Keratinocyte (primary cell): ENCODE measurements at regions not wholly inside any gene's neighbourhood (a gene's known extent, or its start where the extent isn't known, plus 50 kb on each side); places are given as distances from the start of the nearest gene placed in this dataset.
"Not testable (repeated sequence)": the region's sequence is repeated elsewhere in the genome, so short reads cannot be mapped to it uniquely, and the experiment has no call there.

Experiments
- DNase-seq: peaks from one replicate; pipeline ENCODE4 v3.0.0-alpha.2; 2011; ENCODE audit warnings: low read depth, missing footprints, low spot score
- FAIRE-seq: peaks from 2 replicates; lab custom pipeline; 2011; peaks lifted over from hg19 to GRCh38; lab: Jason Lieb, UNC
- H2AFZ ChIP-seq: 2 replicates; pipeline ENCODE4 v1.6.0; 2012; ENCODE audit warnings: low read length, control low read depth, inconsistent platforms; ENCODE audit not compliant: control insufficient read depth
- H3K27ac ChIP-seq: 2 replicates; pipeline ENCODE4 v1.5.1; 2011; ENCODE audit warnings: low read length; ENCODE audit not compliant: control insufficient read depth, insufficient read depth
- H3K27me3 ChIP-seq: 3 replicates; pipeline ENCODE4 v1.6.0; 2011; ENCODE audit warnings: low read length; ENCODE audit not compliant: control insufficient read depth, insufficient read depth; ENCODE audit errors: extremely low read depth
- H3K36me3 ChIP-seq, 2 experiments: 2 replicates in 1 of 2; 3 replicates in 1 of 2; pipeline ENCODE4 v1.5.1; 2011; ENCODE audit warnings: low read length in 2 of 2, mild to moderate bottlenecking in 1 of 2; ENCODE audit not compliant: control insufficient read depth in 2 of 2, insufficient read depth in 2 of 2; ENCODE audit errors: extremely low read depth in 1 of 2
- H3K4me1 ChIP-seq: 3 replicates; pipeline ENCODE4 v1.5.1; 2011; ENCODE audit warnings: low read length; ENCODE audit not compliant: control insufficient read depth, insufficient read depth; ENCODE audit errors: extremely low read depth
- H3K4me2 ChIP-seq: 3 replicates; pipeline ENCODE4 v1.6.0; 2011; ENCODE audit warnings: low read depth, low read length; ENCODE audit not compliant: control insufficient read depth, insufficient read depth; ENCODE audit errors: extremely low read depth
- H3K4me3 ChIP-seq, 3 experiments: fragments of 200-600 bp in 1 of 3; sonication (generic) in 1 of 3; 2 replicates in 2 of 3; 3 replicates in 1 of 3; pipeline ENCODE4 v1.5.1; 2011 to 2016; ENCODE audit warnings: low read length in 3 of 3, mild to moderate bottlenecking in 3 of 3, control low read depth in 2 of 3, inconsistent platforms in 1 of 3, low read depth in 1 of 3, mixed read lengths in 1 of 3, mixed run types in 1 of 3, moderate library complexity in 1 of 3; ENCODE audit not compliant: control insufficient read depth in 2 of 3, insufficient read depth in 2 of 3; ENCODE audit errors: extremely low read depth in 1 of 3
- H3K79me2 ChIP-seq: 2 replicates; pipeline ENCODE4 v1.6.0; 2012; ENCODE audit warnings: low read length; ENCODE audit not compliant: control insufficient read depth, insufficient read depth
- H3K9ac ChIP-seq: 3 replicates; pipeline ENCODE4 v1.6.0; 2011; ENCODE audit warnings: low read length; ENCODE audit not compliant: control insufficient read depth, insufficient read depth; ENCODE audit errors: extremely low read depth
- H3K9me1 ChIP-seq: 3 replicates; pipeline ENCODE4 v1.6.0; 2011; ENCODE audit warnings: low read length; ENCODE audit not compliant: control insufficient read depth, insufficient read depth; ENCODE audit errors: extremely low read depth
- H3K9me3 ChIP-seq: 2 replicates; pipeline ENCODE4 v1.5.1; 2012; ENCODE audit warnings: low read depth, low read length; ENCODE audit not compliant: control insufficient read depth
- H4K20me1 ChIP-seq: 3 replicates; pipeline ENCODE4 v1.6.0; 2011; ENCODE audit warnings: low read length; ENCODE audit not compliant: control insufficient read depth, insufficient read depth; ENCODE audit errors: extremely low read depth
- EZH2 ChIP-seq: IDR thresholded peaks from one replicate; pipeline ENCODE4 v1.6.1; 2012; ENCODE audit warnings: inconsistent platforms, mild to moderate bottlenecking, low read length, moderate library complexity
- dilution Hi-C: fragments of 300-500 bp; cut with MboI; formaldehyde crosslinking; loops from one replicate; pipeline ENCODE4 v1.7.0; 2020; ENCODE audit warnings: low sequenced_read_pairs; ENCODE audit not compliant: extremely low pct_ligation_motif_present
- TF ChIP-seq, protein P1 (sequence below), 3 experiments: IDR thresholded peaks in 1 of 3; conservative IDR thresholded peaks in 1 of 3; optimal IDR thresholded peaks in 1 of 3; 2 replicates in 2 of 3; 3 replicates in 1 of 3; pipeline versions ENCODE3 to v1.5.1; 2011; ENCODE audit warnings: low read length in 3 of 3, mild to moderate bottlenecking in 3 of 3, moderate library complexity in 2 of 3, control low read depth in 1 of 3, inconsistent platforms in 1 of 3; ENCODE audit not compliant: insufficient read depth in 2 of 3; ENCODE audit errors: extremely low read depth in 1 of 3

DNA sequence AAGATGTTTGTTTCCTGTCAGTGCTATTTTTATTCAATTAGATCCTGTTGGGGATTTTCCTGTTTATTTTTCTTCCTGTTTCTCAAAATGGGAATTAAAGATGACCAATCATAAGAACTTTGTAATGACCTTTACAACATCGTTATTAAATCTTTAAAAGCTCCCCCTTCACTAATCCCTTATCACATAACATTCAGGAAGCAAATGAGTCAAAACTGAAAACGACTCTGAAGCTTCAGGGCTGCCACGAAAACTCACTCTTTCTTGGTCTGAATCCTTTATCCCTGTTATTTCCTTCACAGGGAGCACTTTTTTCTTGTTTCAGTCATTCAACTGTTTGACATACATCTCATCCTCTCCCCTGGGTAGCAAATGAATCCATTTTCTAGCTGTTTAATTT, 75.8 kb upstream of the MB21D2 start:
- dilution Hi-C loops, result no loop called here
- no peak overlapping the region for H2AFZ ChIP-seq
- FAIRE-seq, result no peak

DNA sequence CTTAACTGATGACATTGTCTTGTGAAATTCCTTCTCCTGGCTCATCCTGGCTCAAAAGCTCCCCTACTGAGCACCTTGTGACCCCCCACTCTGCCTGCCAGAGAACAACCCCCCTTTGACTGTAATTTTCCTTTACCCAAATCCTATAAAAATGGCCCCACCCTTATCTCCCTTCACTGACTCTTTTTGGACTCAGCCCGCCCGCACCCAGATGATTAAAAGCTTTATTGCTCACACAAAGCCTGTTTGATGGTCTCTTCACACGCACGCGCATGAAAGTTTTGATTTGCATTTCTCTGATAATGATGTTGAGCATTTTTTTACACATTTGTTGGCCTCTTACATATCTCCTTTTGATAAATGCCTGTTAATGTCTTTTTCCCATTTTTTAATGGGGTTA, 83.5 kb upstream of the MB21D2 start:
- H3K9ac ChIP-seq, H3K4me3 ChIP-seq, H3K79me2 ChIP-seq, FAIRE-seq, H3K9me3 ChIP-seq, DNase-seq, H3K36me3 ChIP-seq, H3K4me1 ChIP-seq, H4K20me1 ChIP-seq, dilution Hi-C loops, H3K27me3 ChIP-seq, H3K4me2 ChIP-seq, H2AFZ ChIP-seq, H3K9me1 ChIP-seq, H3K27ac ChIP-seq: not testable (repeated sequence)

More for the DNA sequence above, 75.8 kb upstream of the MB21D2 start:
- Histone ChIP-seq H3K36me3 (no peaks in the 10 kb centered on the region), H3K4me2 (no peak overlapping the region), H3K9me3 (no peaks in the 10 kb centered on the region), H3K4me1 (no peaks in the 10 kb centered on the region), H3K9me1 (no peaks in the 10 kb centered on the region), H3K27ac (no peak overlapping the region), H3K27me3 (no peaks in the 10 kb centered on the region), H3K79me2 (no peaks in the 10 kb centered on the region), H3K4me3 (no peak overlapping the region), H4K20me1 (no peaks in the 10 kb centered on the region), H3K9ac (no peak overlapping the region)
- DNase-seq, result no peak
- TF ChIP-seq, protein P1, sequence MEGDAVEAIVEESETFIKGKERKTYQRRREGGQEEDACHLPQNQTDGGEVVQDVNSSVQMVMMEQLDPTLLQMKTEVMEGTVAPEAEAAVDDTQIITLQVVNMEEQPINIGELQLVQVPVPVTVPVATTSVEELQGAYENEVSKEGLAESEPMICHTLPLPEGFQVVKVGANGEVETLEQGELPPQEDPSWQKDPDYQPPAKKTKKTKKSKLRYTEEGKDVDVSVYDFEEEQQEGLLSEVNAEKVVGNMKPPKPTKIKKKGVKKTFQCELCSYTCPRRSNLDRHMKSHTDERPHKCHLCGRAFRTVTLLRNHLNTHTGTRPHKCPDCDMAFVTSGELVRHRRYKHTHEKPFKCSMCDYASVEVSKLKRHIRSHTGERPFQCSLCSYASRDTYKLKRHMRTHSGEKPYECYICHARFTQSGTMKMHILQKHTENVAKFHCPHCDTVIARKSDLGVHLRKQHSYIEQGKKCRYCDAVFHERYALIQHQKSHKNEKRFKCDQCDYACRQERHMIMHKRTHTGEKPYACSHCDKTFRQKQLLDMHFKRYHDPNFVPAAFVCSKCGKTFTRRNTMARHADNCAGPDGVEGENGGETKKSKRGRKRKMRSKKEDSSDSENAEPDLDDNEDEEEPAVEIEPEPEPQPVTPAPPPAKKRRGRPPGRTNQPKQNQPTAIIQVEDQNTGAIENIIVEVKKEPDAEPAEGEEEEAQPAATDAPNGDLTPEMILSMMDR (optimal IDR thresholded peaks at IDR 0.05 in 1 of 3, IDR thresholded peaks at IDR 0.05 in 1 of 3, conservative IDR thresholded peaks at IDR 0.05 in 1 of 3; ENCODE audit: extremely low read depth in 1 of 3, insufficient read depth in 2 of 3, low read length in 3 of 3), result no peak
- no peak for TF ChIP-seq EZH2

DNA sequence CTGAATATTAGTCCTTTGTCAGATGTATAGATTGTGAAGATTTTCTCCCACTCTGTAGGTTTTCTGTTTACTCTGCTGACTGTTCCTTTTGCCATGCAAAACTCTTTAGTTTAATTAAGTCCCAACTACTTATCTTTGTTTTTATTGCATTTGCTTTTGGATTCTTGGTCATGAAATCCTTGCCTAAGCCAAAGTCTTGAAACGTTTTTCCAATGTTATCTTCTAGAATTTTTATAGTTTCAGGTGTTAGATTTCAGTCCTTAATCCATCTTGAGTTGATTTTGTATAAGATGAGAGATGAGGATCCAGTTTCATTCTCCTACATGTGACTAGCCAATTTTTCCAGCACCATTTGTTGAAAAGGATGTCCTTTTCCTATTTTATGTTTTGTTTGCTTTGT, 86.0 kb upstream of the MB21D2 start:
- not testable (repeated sequence) for H3K27ac ChIP-seq

More for the DNA sequence above, 86.0 kb upstream of the MB21D2 start:
- H3K4me1 ChIP-seq, dilution Hi-C loops, H3K27me3 ChIP-seq, H3K9me3 ChIP-seq, H4K20me1 ChIP-seq, H3K4me3 ChIP-seq, H3K9ac ChIP-seq, FAIRE-seq, DNase-seq, H2AFZ ChIP-seq, H3K4me2 ChIP-seq, H3K9me1 ChIP-seq, H3K79me2 ChIP-seq, H3K36me3 ChIP-seq: not testable (repeated sequence)
